ENCODE measurements at regions not wholly inside any gene's neighbourhood (a gene's known extent, or its start where the extent isn't known, plus 50 kb on each side); places are given as distances from the start of the nearest gene placed in this dataset.

DNA sequence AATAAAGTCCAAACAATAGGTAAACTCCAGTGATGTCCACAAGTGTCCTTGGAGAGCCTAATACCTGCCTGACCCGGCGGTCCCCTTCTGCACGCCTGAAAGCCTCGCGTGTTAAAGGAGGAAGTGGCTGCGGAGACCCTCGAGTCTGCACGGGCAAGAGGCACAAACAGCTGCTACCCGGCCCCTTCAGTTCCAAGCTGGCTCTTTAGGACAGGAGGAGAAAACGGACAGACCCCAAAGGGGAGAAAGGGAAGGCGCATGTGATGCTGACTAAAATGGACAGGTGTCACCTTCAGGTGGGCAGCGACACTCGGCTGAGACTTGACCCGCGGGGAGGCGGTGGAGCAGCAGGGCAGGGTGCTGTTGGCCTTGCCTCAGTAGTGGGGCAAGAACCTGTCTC is 102.7 kb upstream of the TENM3 start:
- no peak overlapping the region for H3K4me3 ChIP-seq (ENCODE audit: low read depth, low read length)
- H3K36me3 ChIP-seq (ENCODE audit: control insufficient read depth, insufficient read depth, low read length) = no peaks in the 10 kb centered on the region
- no peak overlapping the region for H3K27ac ChIP-seq (ENCODE audit: low read depth, low read length)
- WGBS (ENCODE audit: insufficient coverage) = 49% methylated on average over 16 of the region's 16 CpGs
- H3K9me3 ChIP-seq (ENCODE audit: control insufficient read depth, insufficient read depth, low read length) = no peaks in the 10 kb centered on the region
- no peak for DNase-seq (ENCODE audit: low read depth in 4 of 6, low spot score in 6 of 6)
- peaks cover 33% of the 10 kb centered on the region for H3K4me1 ChIP-seq (ENCODE audit: control insufficient read depth, insufficient read depth, low read length)
- peaks cover 47% of the 10 kb centered on the region for H3K27me3 ChIP-seq (ENCODE audit: control insufficient read depth, insufficient read depth, low read length)

DNA sequence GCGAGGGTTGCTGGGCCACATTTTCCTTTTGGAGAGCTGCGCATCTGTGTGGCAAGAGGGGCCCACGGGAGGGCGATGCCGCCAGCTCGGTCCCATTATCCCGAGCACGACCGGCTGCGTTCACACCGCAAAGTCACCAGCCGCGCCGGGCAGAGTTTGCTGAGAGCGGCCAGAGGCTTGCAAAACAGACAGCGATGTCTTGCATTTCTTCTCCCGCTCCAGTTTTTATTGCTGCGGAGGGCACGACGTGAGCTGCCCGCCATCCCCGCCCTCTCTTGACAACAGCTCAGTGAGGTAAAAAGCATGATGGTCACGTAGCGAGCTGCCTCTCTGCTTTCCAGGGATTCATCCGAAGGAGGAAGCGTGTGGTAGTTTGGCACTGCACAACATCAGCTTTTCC is 102.1 kb upstream of the TENM3 start:
- H3K27me3 ChIP-seq (ENCODE audit: control insufficient read depth, insufficient read depth, low read length) = peaks cover 47% of the 10 kb centered on the region

DNA sequence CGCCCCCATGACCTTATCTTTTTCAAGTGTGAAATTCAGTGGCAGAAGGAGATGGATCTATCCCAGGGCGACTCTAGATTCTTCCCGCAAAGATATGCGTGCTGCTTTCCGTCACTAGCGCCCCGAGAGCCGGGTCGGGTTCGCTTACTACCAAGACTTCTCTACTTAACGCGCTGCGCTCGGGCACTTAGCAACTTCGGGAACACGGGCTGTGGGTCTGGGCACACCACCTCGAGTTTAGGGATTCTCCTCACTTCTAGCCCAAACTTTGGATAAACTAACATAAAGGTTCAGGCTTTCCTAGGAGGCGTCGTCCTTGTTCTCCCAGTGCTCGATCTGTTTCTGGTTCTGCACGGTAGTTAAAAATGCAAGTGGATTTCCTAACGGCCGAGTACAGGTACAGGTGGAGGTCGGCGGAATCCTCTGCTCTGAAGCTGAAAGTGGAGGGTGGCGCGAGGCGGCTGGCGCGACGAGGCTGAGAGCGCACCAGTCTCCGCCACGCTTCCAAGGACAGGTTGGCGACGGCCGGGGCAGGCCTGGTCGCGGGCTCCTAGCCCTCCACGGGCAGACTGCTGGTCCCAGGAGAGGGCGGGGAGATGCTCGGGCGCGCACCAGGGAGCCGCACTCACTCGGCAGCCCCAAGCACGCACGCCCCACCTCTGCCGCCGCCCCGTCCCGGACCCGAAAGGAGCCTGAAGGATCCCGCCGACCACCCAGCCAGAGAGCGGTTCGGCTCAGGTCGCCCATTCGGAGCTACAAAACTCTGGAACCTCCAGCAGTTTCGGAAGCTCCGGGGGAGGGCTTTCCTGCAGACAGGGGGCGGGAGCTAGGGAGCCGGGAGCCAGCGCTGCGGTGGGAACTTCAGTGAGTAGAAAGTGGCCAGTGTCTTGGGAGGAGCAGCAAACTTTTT is 100.8 kb upstream of the TENM3 start:
- Histone ChIP-seq H3K4me1 (ENCODE audit: control insufficient read depth, insufficient read depth, low read length) (peaks cover 33% of the 10 kb centered on the region), H3K27me3 (ENCODE audit: control insufficient read depth, insufficient read depth, low read length) (peaks cover 52% of the 10 kb centered on the region)

More for the DNA sequence above, 102.1 kb upstream of the TENM3 start:
- 4% methylated on average over 23 of the region's 26 CpGs for WGBS (ENCODE audit: insufficient coverage)
- no peaks in the 10 kb centered on the region for H3K36me3 ChIP-seq (ENCODE audit: control insufficient read depth, insufficient read depth, low read length)
- peak in 2 of 6 donors; percentile 62 to 84 for DNase-seq (ENCODE audit: low read depth in 4 of 6, low spot score in 6 of 6)
- peak overlapping the region; percentile 33 for H3K27ac ChIP-seq (ENCODE audit: low read depth, low read length)
- H3K4me3 ChIP-seq (ENCODE audit: low read depth, low read length) = peak overlapping the region; percentile 38
- peaks cover 33% of the 10 kb centered on the region for H3K4me1 ChIP-seq (ENCODE audit: control insufficient read depth, insufficient read depth, low read length)
- H3K9me3 ChIP-seq (ENCODE audit: control insufficient read depth, insufficient read depth, low read length) = no peaks in the 10 kb centered on the region

DNA sequence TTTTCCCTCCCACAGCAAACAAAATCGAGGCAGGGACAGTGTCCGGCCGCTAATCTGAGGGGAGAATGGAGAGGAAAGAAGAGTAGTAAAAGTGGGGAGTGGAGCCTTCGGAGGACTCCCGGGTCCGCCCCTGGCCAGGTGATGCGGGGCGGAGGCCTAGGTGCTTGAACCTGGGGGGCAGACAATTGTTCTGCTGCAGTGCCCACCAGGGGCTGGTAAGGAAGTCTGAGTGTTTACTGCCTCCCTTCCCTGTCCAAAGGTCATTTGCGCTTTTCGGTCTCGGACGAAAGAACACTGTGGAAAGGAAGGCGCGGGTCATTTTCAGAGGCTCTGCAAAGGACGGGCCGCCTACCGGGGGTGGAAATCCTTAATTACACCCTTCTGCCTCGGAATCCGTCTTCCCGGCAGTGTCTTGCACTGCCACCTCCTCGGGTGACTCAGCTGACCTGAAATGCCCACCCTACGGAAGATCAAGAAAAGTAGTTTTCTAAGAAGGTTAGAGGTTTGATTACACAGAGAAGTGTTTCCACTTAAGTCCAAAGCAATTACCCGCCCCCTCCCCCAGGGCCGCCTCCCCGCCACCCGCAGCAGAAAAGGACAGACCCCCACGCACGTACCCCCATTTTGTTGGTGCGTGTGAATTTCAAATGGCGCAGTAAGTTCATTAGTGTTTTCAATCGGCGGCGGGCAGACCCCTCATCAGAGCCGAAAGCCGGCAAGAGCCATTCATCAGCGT is 99.9 kb upstream of the TENM3 start:
- Histone ChIP-seq H3K36me3 (ENCODE audit: control insufficient read depth, insufficient read depth, low read length) (no peaks in the 10 kb centered on the region), H3K27me3 (ENCODE audit: control insufficient read depth, insufficient read depth, low read length) (peaks cover 51% of the 10 kb centered on the region), H3K9me3 (ENCODE audit: control insufficient read depth, insufficient read depth, low read length) (no peaks in the 10 kb centered on the region), H3K4me3 (ENCODE audit: low read depth, low read length) (peak overlapping the region; percentile 77), H3K4me1 (ENCODE audit: control insufficient read depth, insufficient read depth, low read length) (peaks cover 33% of the 10 kb centered on the region), H3K27ac (ENCODE audit: low read depth, low read length) (peak overlapping the region; percentile 78)
- peak in 2 of 6 donors; percentile 34 to 47 for DNase-seq (ENCODE audit: low read depth in 4 of 6, low spot score in 6 of 6)
- WGBS (ENCODE audit: insufficient coverage) = 0% methylated on average over 25 of the region's 36 CpGs

More for the DNA sequence above, 100.8 kb upstream of the TENM3 start:
- Histone ChIP-seq H3K36me3 (ENCODE audit: control insufficient read depth, insufficient read depth, low read length) (no peaks in the 10 kb centered on the region), H3K9me3 (ENCODE audit: control insufficient read depth, insufficient read depth, low read length) (no peaks in the 10 kb centered on the region), H3K4me3 (ENCODE audit: low read depth, low read length) (peak overlapping the region; percentile 77), H3K27ac (ENCODE audit: low read depth, low read length) (peak overlapping the region; percentile 78)
- DNase-seq (ENCODE audit: low read depth in 4 of 6, low spot score in 6 of 6) = peak in 2 of 6 donors; percentile 54 to 62
- 3% methylated on average over 60 of the region's 65 CpGs for WGBS (ENCODE audit: insufficient coverage)

DNA sequence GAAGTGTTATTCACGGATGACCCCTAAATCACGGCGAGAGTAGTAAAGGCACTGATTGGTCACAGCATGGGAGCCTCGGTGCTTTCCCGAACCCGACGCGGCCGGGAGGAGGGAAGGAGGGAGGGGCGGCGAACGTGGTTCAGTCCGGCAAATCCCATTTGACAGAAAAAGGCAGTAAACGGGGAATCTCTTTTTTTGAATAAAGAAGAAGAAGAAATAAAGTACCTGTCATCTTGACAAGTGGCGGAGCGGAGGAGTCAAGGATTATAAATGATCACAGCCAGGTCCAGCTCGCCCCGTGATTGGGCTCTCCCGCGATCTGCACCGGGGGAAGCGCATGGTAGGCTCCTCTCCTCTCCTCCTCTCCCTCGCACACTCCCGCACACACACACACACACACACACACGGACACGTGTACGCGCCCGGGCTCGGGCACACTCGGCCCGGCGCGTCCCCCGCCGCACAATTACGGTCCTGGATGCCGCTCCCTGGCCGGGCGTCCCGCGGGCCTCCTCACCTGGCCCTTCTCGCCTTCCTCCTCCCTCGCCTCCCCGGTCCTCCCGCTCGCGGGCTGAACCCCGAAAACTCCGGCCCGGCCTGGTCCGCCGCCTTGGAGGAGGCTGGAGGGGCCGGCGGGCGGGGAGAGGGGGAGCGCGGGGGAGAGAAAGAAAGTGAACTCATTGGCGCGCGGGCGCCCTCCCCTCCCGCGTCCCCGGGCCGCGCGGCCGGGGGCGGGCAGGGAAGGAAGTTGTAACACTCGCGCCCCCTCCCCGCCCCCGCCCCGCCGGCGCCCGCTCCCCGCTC is 99.2 kb upstream of the TENM3 start:
- 0% methylated on average over 61 of the region's 79 CpGs for WGBS (ENCODE audit: insufficient coverage)
- H3K27me3 ChIP-seq (ENCODE audit: control insufficient read depth, insufficient read depth, low read length) = peaks cover 50% of the 10 kb centered on the region

DNA sequence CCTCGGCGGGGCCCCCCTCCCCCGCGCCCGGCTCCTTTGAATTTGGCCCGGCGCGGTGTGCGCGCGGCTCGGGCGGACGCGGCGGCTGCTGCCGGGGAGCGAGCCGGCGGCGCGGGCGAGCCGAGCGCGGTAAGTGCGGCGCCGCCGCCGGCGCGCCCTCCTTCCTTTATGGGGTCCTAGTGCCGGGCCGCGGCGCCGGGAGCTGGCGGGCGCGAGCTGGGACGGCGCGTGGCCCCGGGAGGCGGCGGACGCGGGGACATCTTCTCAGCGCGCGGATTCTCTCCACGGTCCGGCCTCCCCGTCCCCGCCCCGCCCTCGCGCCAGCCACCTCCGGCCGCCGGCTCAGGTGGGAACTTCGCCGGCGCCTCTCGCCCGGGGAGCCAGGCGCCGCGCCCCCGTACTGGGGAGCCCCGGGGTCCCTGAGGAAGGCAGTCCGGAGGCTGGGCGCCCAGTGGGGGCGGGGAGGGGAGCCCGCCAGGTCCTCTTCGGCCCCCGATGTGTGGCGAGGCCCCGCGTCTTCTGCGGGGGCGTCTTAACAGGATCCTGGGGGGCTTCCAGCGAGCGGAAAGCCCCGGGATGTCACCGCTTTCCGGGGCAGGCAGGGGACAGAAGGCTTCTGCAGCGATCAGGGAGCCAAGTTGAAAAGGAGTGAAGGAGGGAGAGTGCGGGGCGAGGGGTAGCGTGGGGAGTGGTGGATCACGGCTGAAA is 98.4 kb upstream of the TENM3 start:
- peak overlapping the region; percentile 64 for H3K4me3 ChIP-seq (ENCODE audit: low read depth, low read length)
- WGBS (ENCODE audit: insufficient coverage) = under 1% methylated on average over 91 of the region's 93 CpGs
- H3K27me3 ChIP-seq (ENCODE audit: control insufficient read depth, insufficient read depth, low read length) = peaks cover 50% of the 10 kb centered on the region
- no peaks in the 10 kb centered on the region for H3K36me3 ChIP-seq (ENCODE audit: control insufficient read depth, insufficient read depth, low read length)
- peak overlapping the region; percentile 64 for H3K27ac ChIP-seq (ENCODE audit: low read depth, low read length)
- H3K9me3 ChIP-seq (ENCODE audit: control insufficient read depth, insufficient read depth, low read length) = no peaks in the 10 kb centered on the region
- H3K4me1 ChIP-seq (ENCODE audit: control insufficient read depth, insufficient read depth, low read length) = peaks cover 33% of the 10 kb centered on the region
- peak in 1 of 6 donors; percentile 51 for DNase-seq (ENCODE audit: low read depth in 4 of 6, low spot score in 6 of 6)

More for the DNA sequence above, 99.2 kb upstream of the TENM3 start:
- peak in 4 of 6 donors; percentile 45 to 94 (median 72) for DNase-seq (ENCODE audit: low read depth in 4 of 6, low spot score in 6 of 6)
- H3K4me3 ChIP-seq (ENCODE audit: low read depth, low read length) = peak overlapping the region; percentile 77
- H3K4me1 ChIP-seq (ENCODE audit: control insufficient read depth, insufficient read depth, low read length) = peaks cover 33% of the 10 kb centered on the region
- H3K9me3 ChIP-seq (ENCODE audit: control insufficient read depth, insufficient read depth, low read length) = no peaks in the 10 kb centered on the region
- peak overlapping the region; percentile 78 for H3K27ac ChIP-seq (ENCODE audit: low read depth, low read length)
- H3K36me3 ChIP-seq (ENCODE audit: control insufficient read depth, insufficient read depth, low read length) = no peaks in the 10 kb centered on the region

DNA sequence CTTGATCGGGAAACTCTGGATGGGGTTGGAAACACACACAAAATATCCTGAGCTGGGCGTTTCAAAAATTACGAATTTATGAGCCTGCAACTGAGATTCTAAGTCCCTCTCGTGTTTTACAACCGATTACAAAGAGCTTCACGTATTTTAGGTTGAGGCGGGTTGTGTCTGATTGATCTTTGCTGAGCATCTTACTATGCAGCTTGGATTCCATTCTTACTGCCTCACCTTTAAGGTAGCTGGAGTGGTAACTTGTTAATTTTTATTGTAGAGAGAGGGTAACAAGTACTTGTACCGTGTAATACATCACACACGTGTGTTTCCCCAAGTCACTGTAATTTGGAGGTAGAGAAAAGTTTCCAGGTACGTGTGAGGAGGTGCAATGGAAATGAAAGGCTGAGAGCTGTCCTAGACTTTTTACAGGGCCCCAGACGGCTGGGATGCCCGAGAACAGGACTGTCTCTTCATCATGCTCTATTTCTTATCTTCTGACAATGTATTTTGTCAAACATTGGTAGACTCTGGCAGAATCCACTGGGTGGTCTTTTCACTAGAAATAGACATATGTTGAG is 97.8 kb upstream of the TENM3 start:
- Histone ChIP-seq H3K4me3 (ENCODE audit: low read depth, low read length) (peak overlapping the region; percentile 64), H3K27ac (ENCODE audit: low read depth, low read length) (peak overlapping the region; percentile 64), H3K27me3 (ENCODE audit: control insufficient read depth, insufficient read depth, low read length) (peaks cover 45% of the 10 kb centered on the region), H3K9me3 (ENCODE audit: control insufficient read depth, insufficient read depth, low read length) (no peaks in the 10 kb centered on the region), H3K36me3 (ENCODE audit: control insufficient read depth, insufficient read depth, low read length) (no peaks in the 10 kb centered on the region), H3K4me1 (ENCODE audit: control insufficient read depth, insufficient read depth, low read length) (peaks cover 33% of the 10 kb centered on the region)
- 15% methylated on average over 4 of the region's 12 CpGs for WGBS (ENCODE audit: insufficient coverage)
- DNase-seq (ENCODE audit: low read depth in 4 of 6, low spot score in 6 of 6) = peak in 2 of 6 donors; percentile 34 to 56

DNA sequence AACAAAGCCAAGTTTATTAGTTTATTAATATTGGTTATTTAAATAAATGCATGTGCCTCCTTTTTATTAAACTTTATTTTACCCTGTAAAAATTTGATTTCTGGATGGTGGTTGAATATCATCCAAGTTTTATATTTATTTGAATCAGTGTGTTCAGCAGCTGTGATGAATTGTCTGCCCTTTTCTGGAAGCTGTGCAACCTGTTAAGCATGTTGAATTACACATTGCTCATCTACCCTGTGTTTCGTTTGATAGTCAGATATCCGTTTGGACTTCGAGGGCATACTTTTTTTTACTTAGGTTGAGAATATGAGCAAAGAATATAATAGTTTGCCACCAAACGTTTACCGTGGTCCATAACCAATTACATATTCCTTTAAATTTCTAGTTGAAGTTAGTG is 95.8 kb upstream of the TENM3 start:
- WGBS (ENCODE audit: insufficient coverage) = no CpG with 5 or more reads among the region's 5 CpGs
- Histone ChIP-seq H3K36me3 (ENCODE audit: control insufficient read depth, insufficient read depth, low read length) (no peaks in the 10 kb centered on the region), H3K27ac (ENCODE audit: low read depth, low read length) (no peak overlapping the region), H3K9me3 (ENCODE audit: control insufficient read depth, insufficient read depth, low read length) (no peaks in the 10 kb centered on the region), H3K4me1 (ENCODE audit: control insufficient read depth, insufficient read depth, low read length) (peaks cover 17% of the 10 kb centered on the region), H3K27me3 (ENCODE audit: control insufficient read depth, insufficient read depth, low read length) (peaks cover 26% of the 10 kb centered on the region), H3K4me3 (ENCODE audit: low read depth, low read length) (no peak overlapping the region)
- DNase-seq (ENCODE audit: low read depth in 4 of 6, low spot score in 6 of 6) = no peak

All from spinal cord (tissue), 9 donors.